OCI-LY1 (cell line): ENCODE measurements at regions not wholly inside any gene's neighbourhood (a gene's known extent, or its start where the extent isn't known, plus 50 kb on each side); places are given as distances from the start of the nearest gene placed in this dataset.

Experiments used
- H2AFZ ChIP-seq: fragments of 200-600 bp; sonication (generic), shearing (Covaris generic); 2 replicates; pipeline ENCODE4 v1.6.0; 2014; ENCODE audit warnings: antibody characterized with exemption, mild to moderate bottlenecking, low read length
- H3F3A ChIP-seq: fragments of 200-600 bp; sonication (generic), shearing (Covaris generic); 2 replicates; pipeline ENCODE4 v1.6.0; 2014; ENCODE audit warnings: mild to moderate bottlenecking, antibody characterized with exemption, low read length, moderate library complexity; ENCODE audit not compliant: insufficient read depth
- H3K27ac ChIP-seq: fragments of 200-600 bp; sonication (generic); 2 replicates; pipeline ENCODE4 v1.5.1; 2014; ENCODE audit warnings: low read length, mixed run types, mild to moderate bottlenecking, low read depth; ENCODE audit not compliant: poor library complexity, severe bottlenecking
- H3K27me3 ChIP-seq: fragments of 200-600 bp; sonication (generic); 2 replicates; pipeline ENCODE4 v1.6.0; 2014; ENCODE audit warnings: antibody characterized with exemption, mild to moderate bottlenecking, low read length, moderate library complexity; ENCODE audit not compliant: insufficient read depth
- H3K36me3 ChIP-seq: fragments of 200-600 bp; sonication (generic); 2 replicates; pipeline ENCODE4 v1.6.1; 2014; ENCODE audit warnings: mild to moderate bottlenecking, antibody characterized with exemption, low read length, moderate library complexity, mixed read lengths; ENCODE audit not compliant: insufficient read depth
- H3K4me1 ChIP-seq: fragments of 200-600 bp; sonication (generic); 2 replicates; pipeline ENCODE4 v1.5.1; 2014; ENCODE audit warnings: mild to moderate bottlenecking, low read length, moderate library complexity; ENCODE audit not compliant: insufficient read depth, severe bottlenecking
- H3K4me2 ChIP-seq: fragments of 200-600 bp; sonication (generic), shearing (Covaris generic); 2 replicates; pipeline ENCODE4 v1.6.1; 2014; ENCODE audit warnings: low read length
- H3K4me3 ChIP-seq: fragments of 200-600 bp; sonication (generic); 2 replicates; pipeline ENCODE4 v1.5.1; 2014; ENCODE audit warnings: low read length, low read depth, mild to moderate bottlenecking, mixed read lengths; ENCODE audit not compliant: poor library complexity, severe bottlenecking
- H3K79me2 ChIP-seq: fragments of 200-600 bp; shearing (Covaris generic); 2 replicates; pipeline ENCODE4 v1.6.1; 2016; ENCODE audit warnings: mixed run types, low read length, mixed read lengths; ENCODE audit not compliant: insufficient read depth
- H3K9ac ChIP-seq: fragments of 200-600 bp; sonication (generic), shearing (Covaris generic); 2 replicates; pipeline ENCODE4 v1.6.1; 2014; ENCODE audit warnings: mild to moderate bottlenecking, low read length, mixed read lengths
- H3K9me2 ChIP-seq: fragments of 200-600 bp; sonication (generic), shearing (Covaris generic); 2 replicates; pipeline ENCODE4 v1.6.1; 2014; ENCODE audit warnings: low read depth, mild to moderate bottlenecking, low read length, mixed read lengths
- H3K9me3 ChIP-seq: fragments of 200-600 bp; shearing (Covaris generic); 2 replicates; pipeline ENCODE4 v1.6.1; 2014; ENCODE audit warnings: low read length, mixed read lengths
- H4K20me1 ChIP-seq: fragments of 200-600 bp; sonication (generic), shearing (Covaris generic); 2 replicates; pipeline ENCODE4 v1.6.0; 2016; ENCODE audit warnings: mild to moderate bottlenecking, low read length; ENCODE audit not compliant: insufficient read depth
- EZH2 ChIP-seq: fragments of 200-600 bp; sonication (generic), shearing (Covaris generic); IDR thresholded peaks from 2 replicates; pipeline ENCODE4 v1.8.0; 2017; ENCODE audit warnings: borderline replicate concordance, mixed run types, mild to moderate bottlenecking, antibody characterized with exemption, low read length, moderate library complexity, mixed read lengths
- TF ChIP-seq, protein P1 (sequence below): fragments of 200-600 bp; sonication (generic), shearing (Covaris generic); IDR thresholded peaks from 2 replicates; pipeline ENCODE4 v1.5.1; 2017; ENCODE audit warnings: mild to moderate bottlenecking, antibody characterized with exemption, low read length, moderate library complexity, mixed read lengths

GRCh38 chr6:168808232-168808631, 367.2 kb downstream of the SMOC2 start:
- no peak overlapping the region for H3K4me2 ChIP-seq
- no peak overlapping the region for H2AFZ ChIP-seq
- H4K20me1 ChIP-seq, result no peaks in the 10 kb centered on the region
- no peaks in the 10 kb centered on the region for H3K36me3 ChIP-seq
- no peaks in the 10 kb centered on the region for H3K79me2 ChIP-seq
- no peaks in the 10 kb centered on the region for H3K9me3 ChIP-seq
- no peaks in the 10 kb centered on the region for H3F3A ChIP-seq
- no peaks in the 10 kb centered on the region for H3K4me1 ChIP-seq
- H3K27ac ChIP-seq, result no peak overlapping the region
- H3K9ac ChIP-seq, result no peak overlapping the region
- H3K27me3 ChIP-seq, result no peaks in the 10 kb centered on the region
- no peak for TF ChIP-seq EZH2
- TF ChIP-seq, protein P1, sequence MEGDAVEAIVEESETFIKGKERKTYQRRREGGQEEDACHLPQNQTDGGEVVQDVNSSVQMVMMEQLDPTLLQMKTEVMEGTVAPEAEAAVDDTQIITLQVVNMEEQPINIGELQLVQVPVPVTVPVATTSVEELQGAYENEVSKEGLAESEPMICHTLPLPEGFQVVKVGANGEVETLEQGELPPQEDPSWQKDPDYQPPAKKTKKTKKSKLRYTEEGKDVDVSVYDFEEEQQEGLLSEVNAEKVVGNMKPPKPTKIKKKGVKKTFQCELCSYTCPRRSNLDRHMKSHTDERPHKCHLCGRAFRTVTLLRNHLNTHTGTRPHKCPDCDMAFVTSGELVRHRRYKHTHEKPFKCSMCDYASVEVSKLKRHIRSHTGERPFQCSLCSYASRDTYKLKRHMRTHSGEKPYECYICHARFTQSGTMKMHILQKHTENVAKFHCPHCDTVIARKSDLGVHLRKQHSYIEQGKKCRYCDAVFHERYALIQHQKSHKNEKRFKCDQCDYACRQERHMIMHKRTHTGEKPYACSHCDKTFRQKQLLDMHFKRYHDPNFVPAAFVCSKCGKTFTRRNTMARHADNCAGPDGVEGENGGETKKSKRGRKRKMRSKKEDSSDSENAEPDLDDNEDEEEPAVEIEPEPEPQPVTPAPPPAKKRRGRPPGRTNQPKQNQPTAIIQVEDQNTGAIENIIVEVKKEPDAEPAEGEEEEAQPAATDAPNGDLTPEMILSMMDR, result no peak
- H3K4me3 ChIP-seq, result no peak overlapping the region
- H3K9me2 ChIP-seq, result no peaks in the 10 kb centered on the region

DNA sequence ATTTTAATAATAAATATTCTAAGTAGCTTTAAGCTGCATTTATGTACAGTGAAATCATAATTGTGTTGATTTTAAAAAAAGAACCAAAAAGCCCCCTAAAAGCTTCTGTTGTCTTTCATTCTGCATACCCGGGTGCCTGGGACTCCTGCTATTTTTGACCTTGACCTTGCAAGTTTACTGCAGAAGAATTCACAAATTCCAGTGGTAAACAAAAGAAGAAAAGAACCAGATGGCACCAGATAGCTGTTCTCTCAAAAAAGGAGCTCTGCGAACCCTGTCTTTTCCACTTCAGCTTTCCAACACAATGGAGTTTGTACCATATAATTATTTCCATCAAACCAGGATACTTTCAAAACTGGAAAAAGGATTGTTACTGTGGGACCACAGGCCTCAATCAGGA, 363.3 kb downstream of the SMOC2 start:
- TF ChIP-seq, protein P1, result no peak
- no peak for TF ChIP-seq EZH2
- Histone ChIP-seq H3K79me2 (no peaks in the 10 kb centered on the region), H3K9me2 (no peaks in the 10 kb centered on the region)

GRCh38 chr6:168803874-168804273, 362.9 kb downstream of the SMOC2 start:
- no peaks in the 10 kb centered on the region; the same call in 1 of the 2 replicates for H3K27me3 ChIP-seq
- no peaks in the 10 kb centered on the region for H3K9me2 ChIP-seq
- H3F3A ChIP-seq, result no peaks in the 10 kb centered on the region
- no peak overlapping the region for H2AFZ ChIP-seq
- H3K4me1 ChIP-seq, result no peaks in the 10 kb centered on the region
- H3K27ac ChIP-seq, result no peak overlapping the region
- no peaks in the 10 kb centered on the region for H4K20me1 ChIP-seq
- H3K9me3 ChIP-seq, result no peaks in the 10 kb centered on the region
- H3K36me3 ChIP-seq, result no peaks in the 10 kb centered on the region
- no peak for TF ChIP-seq EZH2
- TF ChIP-seq, protein P1, result no peak
- H3K9ac ChIP-seq, result no peak overlapping the region
- no peaks in the 10 kb centered on the region for H3K79me2 ChIP-seq
- H3K4me2 ChIP-seq, result no peak overlapping the region
- H3K4me3 ChIP-seq, result no peak overlapping the region

More for the DNA sequence above, 363.3 kb downstream of the SMOC2 start:
- Histone ChIP-seq H3K4me3 (no peak overlapping the region), H3K4me1 (no peaks in the 10 kb centered on the region), H3K9me3 (no peaks in the 10 kb centered on the region), H3K27ac (no peak overlapping the region), H3K27me3 (no peaks in the 10 kb centered on the region; the same call in 1 of the 2 replicates), H4K20me1 (no peaks in the 10 kb centered on the region), H3K4me2 (no peak overlapping the region), H2AFZ (no peak overlapping the region), H3K36me3 (no peaks in the 10 kb centered on the region), H3F3A (no peaks in the 10 kb centered on the region), H3K9ac (no peak overlapping the region)
